ENCODE measurements at regions not wholly inside any gene's neighbourhood (a gene's known extent, or its start where the extent isn't known, plus 50 kb on each side); places are given as distances from the start of the nearest gene placed in this dataset.

- TF ChIP-seq POLR2A (IDR thresholded peaks at IDR 0.05) = no peak
- TF ChIP-seq CTCF (IDR thresholded peaks at IDR 0.05) = no peak
- TF ChIP-seq EP300 (IDR thresholded peaks at IDR 0.05) = no peak
Observed at GRCh38 chr6:121609281-121609680, 173.8 kb downstream of the GJA1 start.

All from ovary (tissue), 3 donors.